NCI-H2029 (cell line): ENCODE measurements at regions not wholly inside any gene's neighbourhood (a gene's known extent, or its start where the extent isn't known, plus 50 kb on each side); places are given as distances from the start of the nearest gene placed in this dataset.

Experiments used
- DNase-seq: peaks from one replicate; lab custom pipeline; 2025; lab: John Stamatoyannopoulos, UW

- no peak for DNase-seq
Measured at GRCh38 chr9:71183251-71183650, 61.8 kb upstream of the TRPM3 start.

- no peak for DNase-seq
Measured at GRCh38 chr9:71179183-71179582, 57.8 kb upstream of the TRPM3 start.

DNA sequence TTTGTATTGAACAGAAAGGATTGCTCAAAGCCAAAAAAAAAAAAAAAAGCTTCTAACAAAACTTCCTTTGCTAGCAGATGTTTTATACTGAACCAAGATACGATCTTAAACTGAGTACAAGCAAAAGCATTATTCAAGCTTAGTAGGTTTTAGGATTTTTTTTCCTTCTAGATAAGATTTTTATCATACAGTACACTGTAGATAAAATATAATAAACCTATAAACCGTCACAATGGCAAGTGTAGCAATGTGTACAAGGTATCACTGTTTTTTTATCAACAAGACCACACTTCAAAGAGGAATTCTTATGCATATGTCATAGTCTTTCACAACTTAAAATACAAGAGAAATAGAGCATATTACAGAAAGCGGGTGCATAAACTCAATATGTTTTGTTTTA lies 56.5 kb upstream of the TRPM3 start:
- DNase-seq: no peak

- no peak for DNase-seq
Measured at GRCh38 chr9:71171517-71171916, 50.1 kb upstream of the TRPM3 start.
